Hepatocyte (in vitro differentiated cells): ENCODE measurements at regions not wholly inside any gene's neighbourhood (a gene's known extent, or its start where the extent isn't known, plus 50 kb on each side); places are given as distances from the start of the nearest gene placed in this dataset.

ENCODE experiments used
- CTCF ChIP-seq: fragments of 200-600 bp; sonication (generic); IDR thresholded peaks from 2 replicates; pipeline ENCODE4 v1.5.1; 2016; ENCODE audit warnings: antibody characterized with exemption, mild to moderate bottlenecking; ENCODE audit not compliant: poor library complexity
- EZH2phosphoT487 ChIP-seq: fragments of 200-600 bp; sonication (generic); IDR thresholded peaks from one replicate; pipeline ENCODE4 v1.6.1; 2018; ENCODE audit warnings: antibody characterized with exemption, mild to moderate bottlenecking, low read depth, moderate library complexity; ENCODE audit not compliant: unreplicated experiment, severe bottlenecking

DNA sequence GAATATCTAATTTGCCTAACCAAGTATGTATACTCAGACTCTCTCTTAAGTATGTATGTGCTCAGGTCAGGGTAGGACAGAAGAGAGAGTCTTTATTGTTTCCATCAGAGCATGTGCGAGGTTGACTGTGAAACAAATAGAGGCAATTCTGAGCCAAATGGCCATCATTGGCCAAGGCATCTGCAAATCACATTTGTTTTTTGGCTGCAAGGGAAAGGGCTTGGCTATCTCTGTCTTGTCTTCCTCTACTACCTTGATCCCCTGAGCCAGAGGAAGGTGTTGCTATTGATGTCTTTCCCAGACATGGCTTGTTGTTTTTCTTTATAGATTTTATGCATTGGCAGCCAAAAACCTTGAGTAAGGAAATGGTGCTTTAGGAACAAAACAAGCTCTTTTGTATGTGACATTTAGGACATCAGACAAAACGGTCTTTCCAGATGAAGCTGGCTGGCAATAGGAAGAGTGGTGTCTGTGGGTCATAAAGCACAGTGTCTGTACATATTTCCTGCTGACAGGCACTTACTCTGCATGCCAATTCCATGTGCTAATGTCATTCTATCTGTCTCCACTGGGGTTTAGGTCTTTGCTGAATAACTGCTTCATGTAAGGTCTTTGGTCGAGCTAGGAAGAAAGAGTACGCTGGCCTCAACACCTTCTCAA, 163.3 kb downstream of the BRINP2 start:
- TF ChIP-seq CTCF = peak; percentile 21
- no peak for TF ChIP-seq EZH2phosphoT487
